ENCODE measurements at regions not wholly inside any gene's neighbourhood (a gene's known extent, or its start where the extent isn't known, plus 50 kb on each side); places are given as distances from the start of the nearest gene placed in this dataset.

DNA sequence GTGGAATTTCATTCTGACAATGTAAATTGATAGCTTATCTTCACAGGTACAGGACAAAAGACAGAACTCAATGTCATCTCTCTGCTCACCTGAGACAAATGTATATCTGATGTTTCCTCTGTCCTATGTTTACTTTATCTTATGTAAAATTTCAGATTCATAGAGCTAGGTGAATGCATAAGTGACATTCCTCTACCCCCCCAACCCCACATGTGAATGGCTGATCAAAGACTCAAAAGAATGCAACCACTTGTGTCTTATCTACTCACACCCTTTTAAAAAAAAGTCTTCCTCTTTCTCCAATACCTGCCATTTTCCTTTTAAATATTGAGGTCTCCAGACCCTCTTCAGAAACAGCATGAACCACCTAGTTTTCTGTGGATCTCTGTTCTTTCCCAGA lies 736.6 kb upstream of the SEL1L start:
- DNase-seq (ENCODE audit: insufficient read length, low spot score) = no peak
- FAIRE-seq = no peak
- TF ChIP-seq, protein P1, sequence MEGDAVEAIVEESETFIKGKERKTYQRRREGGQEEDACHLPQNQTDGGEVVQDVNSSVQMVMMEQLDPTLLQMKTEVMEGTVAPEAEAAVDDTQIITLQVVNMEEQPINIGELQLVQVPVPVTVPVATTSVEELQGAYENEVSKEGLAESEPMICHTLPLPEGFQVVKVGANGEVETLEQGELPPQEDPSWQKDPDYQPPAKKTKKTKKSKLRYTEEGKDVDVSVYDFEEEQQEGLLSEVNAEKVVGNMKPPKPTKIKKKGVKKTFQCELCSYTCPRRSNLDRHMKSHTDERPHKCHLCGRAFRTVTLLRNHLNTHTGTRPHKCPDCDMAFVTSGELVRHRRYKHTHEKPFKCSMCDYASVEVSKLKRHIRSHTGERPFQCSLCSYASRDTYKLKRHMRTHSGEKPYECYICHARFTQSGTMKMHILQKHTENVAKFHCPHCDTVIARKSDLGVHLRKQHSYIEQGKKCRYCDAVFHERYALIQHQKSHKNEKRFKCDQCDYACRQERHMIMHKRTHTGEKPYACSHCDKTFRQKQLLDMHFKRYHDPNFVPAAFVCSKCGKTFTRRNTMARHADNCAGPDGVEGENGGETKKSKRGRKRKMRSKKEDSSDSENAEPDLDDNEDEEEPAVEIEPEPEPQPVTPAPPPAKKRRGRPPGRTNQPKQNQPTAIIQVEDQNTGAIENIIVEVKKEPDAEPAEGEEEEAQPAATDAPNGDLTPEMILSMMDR (IDR thresholded peaks at IDR 0.05; ENCODE audit: insufficient read depth, missing control alignments) = no peak

- DNase-seq (ENCODE audit: insufficient read length, low spot score) = no peak
- TF ChIP-seq, protein P1 (IDR thresholded peaks at IDR 0.05; ENCODE audit: insufficient read depth, missing control alignments) = no peak
- no peak for FAIRE-seq
Measured at GRCh38 chr14:82298811-82299210, 765.2 kb upstream of the SEL1L start.

DNA sequence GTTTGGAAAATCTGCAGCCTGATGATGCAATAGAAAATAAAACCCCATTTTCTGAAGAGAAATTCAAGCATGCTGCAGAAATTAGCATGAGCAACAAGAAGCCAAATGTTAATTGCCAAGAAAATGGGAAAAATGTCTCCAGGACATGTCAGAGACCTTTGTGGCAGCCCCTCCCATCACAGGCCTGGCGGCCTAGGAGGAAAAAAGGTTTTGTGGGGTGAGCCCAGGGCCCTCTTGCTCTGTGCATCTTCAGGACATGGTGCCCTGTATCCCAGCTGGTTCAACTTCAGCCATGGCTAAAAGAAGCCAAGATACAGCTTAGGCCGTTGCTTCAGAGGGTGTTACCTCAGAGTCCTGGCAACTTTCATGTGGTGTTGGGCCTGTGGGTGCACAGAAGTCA lies 775.5 kb upstream of the SEL1L start:
- TF ChIP-seq, protein P1 (IDR thresholded peaks at IDR 0.05; ENCODE audit: insufficient read depth, missing control alignments) = no peak
- DNase-seq (ENCODE audit: insufficient read length, low spot score) (no peak), FAIRE-seq (no peak)

DNA sequence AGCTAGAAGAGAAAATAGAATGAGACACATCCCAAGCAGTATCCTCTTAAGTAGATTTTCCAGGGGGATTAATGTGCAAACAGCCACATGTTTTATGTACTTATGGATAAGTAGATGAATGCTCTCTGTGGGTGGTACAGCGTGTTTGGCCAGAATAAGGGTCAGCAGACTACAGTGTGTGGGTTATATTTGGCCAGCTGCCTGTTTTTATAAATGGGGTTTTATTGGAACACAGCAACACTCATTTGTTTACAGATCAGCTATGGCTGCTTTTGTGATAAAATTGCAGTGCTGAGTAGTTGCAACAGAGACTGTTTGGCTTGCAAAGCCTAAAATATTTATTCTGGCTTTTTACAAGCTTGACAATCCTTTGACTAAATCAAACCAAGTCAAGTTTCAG lies 780.2 kb upstream of the SEL1L start:
- peak; percentile 90 for FAIRE-seq
- TF ChIP-seq, protein P1 (IDR thresholded peaks at IDR 0.05; ENCODE audit: insufficient read depth, missing control alignments) = no peak
- DNase-seq (ENCODE audit: insufficient read length, low spot score) = no peak

- no peak for FAIRE-seq
- TF ChIP-seq, protein P1 (IDR thresholded peaks at IDR 0.05; ENCODE audit: insufficient read depth, missing control alignments) = no peak
- no peak for DNase-seq (ENCODE audit: insufficient read length, low spot score)
Measured at GRCh38 chr14:82328442-82328841, 794.8 kb upstream of the SEL1L start.

- DNase-seq (ENCODE audit: insufficient read length, low spot score) (no peak), FAIRE-seq (no peak)
- TF ChIP-seq, protein P1 (IDR thresholded peaks at IDR 0.05; ENCODE audit: insufficient read depth, missing control alignments) = no peak
Measured at GRCh38 chr14:82341261-82341810, 807.7 kb upstream of the SEL1L start.

DNA sequence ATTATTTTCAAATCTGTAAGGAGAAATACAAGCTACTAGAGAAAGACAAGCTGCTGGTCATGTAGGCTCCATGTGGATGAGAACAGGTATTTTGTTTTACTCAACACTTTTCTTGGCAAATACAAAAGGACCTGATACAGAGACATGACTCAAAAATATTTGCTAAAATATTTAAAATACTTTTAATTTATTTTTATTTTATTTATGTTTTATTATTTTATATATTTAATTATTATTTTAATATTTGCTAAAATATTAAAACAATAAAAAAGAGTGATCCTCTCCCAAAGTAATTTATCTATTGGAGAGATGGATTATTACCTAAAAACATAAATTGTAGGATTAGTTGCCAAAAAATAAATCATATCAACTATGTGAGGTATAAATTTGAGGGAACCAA lies 808.9 kb upstream of the SEL1L start:
- FAIRE-seq (no peak), DNase-seq (ENCODE audit: insufficient read length, low spot score) (no peak)
- TF ChIP-seq, protein P1 (IDR thresholded peaks at IDR 0.05; ENCODE audit: insufficient read depth, missing control alignments) = no peak
